ENCODE measurements at regions not wholly inside any gene's neighbourhood (a gene's known extent, or its start where the extent isn't known, plus 50 kb on each side); places are given as distances from the start of the nearest gene placed in this dataset.
"Not testable (repeated sequence)": the region's sequence is repeated elsewhere in the genome, so short reads cannot be mapped to it uniquely, and the experiment has no call there.

GRCh38 chr2:59875836-59876235 lies 677.6 kb downstream of the BCL11A start:
- DNase-seq (ENCODE audit: low read depth) = no peak

- no peak for DNase-seq (ENCODE audit: low read depth)
These were observed 678.3 kb downstream of the BCL11A start for GRCh38 chr2:59874971-59875755.

- DNase-seq (ENCODE audit: low read depth) = no peak
These were observed 679.1 kb downstream of the BCL11A start for GRCh38 chr2:59874361-59874760.

GRCh38 chr2:59871830-59872229 lies 681.6 kb downstream of the BCL11A start:
- no peak for DNase-seq (ENCODE audit: low read depth)

- no peak for DNase-seq (ENCODE audit: low read depth)
These were observed 684.5 kb downstream of the BCL11A start for GRCh38 chr2:59868981-59869380.

GRCh38 chr2:59866436-59866835 lies 687.0 kb downstream of the BCL11A start:
- DNase-seq (ENCODE audit: low read depth) = no peak

GRCh38 chr2:59858540-59858939 lies 694.9 kb downstream of the BCL11A start:
- no peak for DNase-seq (ENCODE audit: low read depth)

- no peak for DNase-seq (ENCODE audit: low read depth)
These were observed 696.3 kb downstream of the BCL11A start for GRCh38 chr2:59857109-59857508.

GRCh38 chr2:59856391-59856790 lies 697.1 kb downstream of the BCL11A start:
- DNase-seq (ENCODE audit: low read depth) = no peak

GRCh38 chr2:59853032-59853431 lies 700.4 kb downstream of the BCL11A start:
- no peak for DNase-seq (ENCODE audit: low read depth)

- no peak for DNase-seq (ENCODE audit: low read depth)
These were observed 701.5 kb downstream of the BCL11A start for GRCh38 chr2:59851836-59852475.

- DNase-seq (ENCODE audit: low read depth) = no peak
These were observed 702.9 kb downstream of the BCL11A start for GRCh38 chr2:59850554-59850953.

- no peak for DNase-seq (ENCODE audit: low read depth)
These were observed 719.5 kb downstream of the BCL11A start for GRCh38 chr2:59833941-59834340.

GRCh38 chr2:59830601-59831000 lies 722.9 kb downstream of the BCL11A start:
- no peak for DNase-seq (ENCODE audit: low read depth)

- no peak for DNase-seq (ENCODE audit: low read depth)
These were observed 725.8 kb downstream of the BCL11A start for GRCh38 chr2:59827677-59828076.

GRCh38 chr2:59826177-59826576 lies 727.3 kb downstream of the BCL11A start:
- DNase-seq (ENCODE audit: low read depth) = no peak

GRCh38 chr2:59824314-59824713 lies 729.1 kb downstream of the BCL11A start:
- no peak for DNase-seq (ENCODE audit: low read depth)

GRCh38 chr2:59816075-59816474 lies 737.4 kb downstream of the BCL11A start:
- no peak for DNase-seq (ENCODE audit: low read depth)

GRCh38 chr2:59810283-59810682 lies 743.2 kb downstream of the BCL11A start:
- DNase-seq (ENCODE audit: low read depth) = not testable (repeated sequence)

GRCh38 chr2:59806486-59806885 lies 747.0 kb downstream of the BCL11A start:
- no peak for DNase-seq (ENCODE audit: low read depth)

GRCh38 chr2:59804732-59805131 lies 748.7 kb downstream of the BCL11A start:
- DNase-seq (ENCODE audit: low read depth) = no peak

GRCh38 chr2:59803586-59803985 lies 749.9 kb downstream of the BCL11A start:
- DNase-seq (ENCODE audit: low read depth) = no peak

GRCh38 chr2:59798687-59799232 lies 754.7 kb downstream of the BCL11A start:
- DNase-seq (ENCODE audit: low read depth) = no peak
